ENCODE measurements at regions not wholly inside any gene's neighbourhood (a gene's known extent, or its start where the extent isn't known, plus 50 kb on each side); places are given as distances from the start of the nearest gene placed in this dataset.

- no peak overlapping the region for H3K27ac ChIP-seq
- H3K27me3 ChIP-seq = no peaks in the 10 kb centered on the region
- H3K36me3 ChIP-seq = no peaks in the 10 kb centered on the region
- no peak for TF ChIP-seq CTCF (IDR thresholded peaks at IDR 0.05; ENCODE audit: low read depth, low read length)
- no peaks in the 10 kb centered on the region for H3K4me1 ChIP-seq (ENCODE audit: low read depth)
- H3K4me3 ChIP-seq = no peak overlapping the region
- no peaks in the 10 kb centered on the region for H3K9me3 ChIP-seq (ENCODE audit: low read depth)
- DNase-seq (ENCODE audit: low read depth in 1 of 2, low spot score in 1 of 2) = no peak
Observed at GRCh38 chr12:11962860-11963259, 107.9 kb upstream of the BCL2L14 start.

- no peaks in the 10 kb centered on the region for H3K36me3 ChIP-seq
- no peaks in the 10 kb centered on the region for H3K9me3 ChIP-seq (ENCODE audit: low read depth)
- no peaks in the 10 kb centered on the region for H3K4me1 ChIP-seq (ENCODE audit: low read depth)
- DNase-seq (ENCODE audit: low read depth in 1 of 2, low spot score in 1 of 2) = no peak
- H3K27ac ChIP-seq = no peak overlapping the region
- H3K27me3 ChIP-seq = no peaks in the 10 kb centered on the region
- TF ChIP-seq CTCF (IDR thresholded peaks at IDR 0.05; ENCODE audit: low read depth, low read length) = no peak
- H3K4me3 ChIP-seq = no peak overlapping the region
Observed at GRCh38 chr12:11963841-11964471, 106.8 kb upstream of the BCL2L14 start.

GRCh38 chr12:11965258-11965910 lies 105.4 kb upstream of the BCL2L14 start:
- H3K4me1 ChIP-seq (ENCODE audit: low read depth) = no peaks in the 10 kb centered on the region

GRCh38 chr12:11967376-11968047 lies 103.2 kb upstream of the BCL2L14 start:
- no peak for TF ChIP-seq CTCF (IDR thresholded peaks at IDR 0.05; ENCODE audit: low read depth, low read length)
- H3K4me1 ChIP-seq (ENCODE audit: low read depth) = no peaks in the 10 kb centered on the region
- H3K27ac ChIP-seq = no peak overlapping the region
- H3K4me3 ChIP-seq = no peak overlapping the region
- H3K36me3 ChIP-seq = no peaks in the 10 kb centered on the region
- no peaks in the 10 kb centered on the region for H3K27me3 ChIP-seq
- no peaks in the 10 kb centered on the region for H3K9me3 ChIP-seq (ENCODE audit: low read depth)
- DNase-seq (ENCODE audit: low read depth in 1 of 2, low spot score in 1 of 2) = peak in 1 of 2 donors; percentile 15

More at GRCh38 chr12:11965258-11965910, 105.4 kb upstream of the BCL2L14 start:
- H3K27ac ChIP-seq = no peak overlapping the region
- DNase-seq (ENCODE audit: low read depth in 1 of 2, low spot score in 1 of 2) = no peak
- H3K4me3 ChIP-seq = no peak overlapping the region
- no peaks in the 10 kb centered on the region for H3K9me3 ChIP-seq (ENCODE audit: low read depth)
- no peaks in the 10 kb centered on the region for H3K27me3 ChIP-seq
- TF ChIP-seq CTCF (IDR thresholded peaks at IDR 0.05; ENCODE audit: low read depth, low read length) = no peak
- H3K36me3 ChIP-seq = no peaks in the 10 kb centered on the region

- no peaks in the 10 kb centered on the region for H3K36me3 ChIP-seq
- H3K4me1 ChIP-seq (ENCODE audit: low read depth) = no peaks in the 10 kb centered on the region
- DNase-seq (ENCODE audit: low read depth in 1 of 2, low spot score in 1 of 2) = no peak
- H3K4me3 ChIP-seq = no peak overlapping the region
- H3K27ac ChIP-seq = no peak overlapping the region
- H3K9me3 ChIP-seq (ENCODE audit: low read depth) = no peaks in the 10 kb centered on the region
- no peaks in the 10 kb centered on the region for H3K27me3 ChIP-seq
- TF ChIP-seq CTCF (IDR thresholded peaks at IDR 0.05; ENCODE audit: low read depth, low read length) = no peak
Observed at GRCh38 chr12:11968048-11968383, 102.7 kb upstream of the BCL2L14 start.
